Type B pancreatic cell (in vitro differentiated cells): ENCODE measurements at regions not wholly inside any gene's neighbourhood (a gene's known extent, or its start where the extent isn't known, plus 50 kb on each side); places are given as distances from the start of the nearest gene placed in this dataset.

Source experiments
- DNase-seq: peaks from one replicate; pipeline ENCODE4 v3.0.0; 2021; ENCODE audit warnings: mixed read lengths; ENCODE audit not compliant: unreplicated experiment; ENCODE audit errors: extremely low spot score
- H3K27ac Mint-ChIP-seq: 2 replicates; pipeline ENCODE4 v1.8.0; 2021; ENCODE audit warnings: mild to moderate bottlenecking, mixed read lengths
- H3K27me3 Mint-ChIP-seq: 2 replicates; pipeline ENCODE4 v1.8.0; 2021; ENCODE audit warnings: mixed read lengths
- H3K36me3 Mint-ChIP-seq: 2 replicates; pipeline ENCODE4 v1.8.0; 2021; ENCODE audit warnings: mixed read lengths
- H3K4me1 Mint-ChIP-seq: one replicate; pipeline ENCODE4 v1.8.0; 2021; ENCODE audit warnings: mixed read lengths; ENCODE audit not compliant: unreplicated experiment
- H3K4me3 Mint-ChIP-seq: 2 replicates; pipeline ENCODE4 v1.8.0; 2021; ENCODE audit warnings: mild to moderate bottlenecking, mixed read lengths
- H3K9me3 Mint-ChIP-seq: 2 replicates; pipeline ENCODE4 v1.8.0; 2021; ENCODE audit warnings: mixed read lengths
- TF ChIP-seq, protein P1 (sequence below): fragments of 200-600 bp; sonication (generic); conservative IDR thresholded peaks from 2 replicates; pipeline ENCODE4 v1.5.0; 2021; ENCODE audit warnings: antibody characterized with exemption, mild to moderate bottlenecking

DNA sequence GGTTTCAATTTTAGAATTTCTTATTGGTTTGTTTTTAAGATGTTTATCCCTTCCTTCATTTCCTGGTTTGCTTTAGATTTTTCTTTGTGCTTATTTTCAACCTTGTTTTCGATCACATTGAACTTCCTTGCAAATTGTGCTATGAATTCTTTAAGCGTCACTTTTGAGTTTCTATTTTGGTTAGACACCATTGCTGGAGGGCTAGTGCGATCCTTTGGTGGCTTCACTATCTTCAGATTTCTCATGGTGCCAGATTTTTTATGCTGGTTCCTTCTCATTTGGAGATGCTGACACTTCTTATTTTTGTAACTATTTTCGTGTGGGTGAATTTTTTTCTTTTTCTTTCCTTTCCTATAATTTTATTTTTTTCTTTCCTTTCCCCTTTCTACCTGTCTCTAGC, 227.2 kb upstream of the HDX start:
- Mint-ChIP-seq H3K36me3 (no peaks in the 10 kb centered on the region), H3K27ac (peak overlapping the region; percentile 2), H3K9me3 (no peaks in the 10 kb centered on the region), H3K4me3 (peak overlapping the region; percentile 4), H3K4me1 (no peaks in the 10 kb centered on the region), H3K27me3 (no peaks in the 10 kb centered on the region)
- TF ChIP-seq, protein P1, sequence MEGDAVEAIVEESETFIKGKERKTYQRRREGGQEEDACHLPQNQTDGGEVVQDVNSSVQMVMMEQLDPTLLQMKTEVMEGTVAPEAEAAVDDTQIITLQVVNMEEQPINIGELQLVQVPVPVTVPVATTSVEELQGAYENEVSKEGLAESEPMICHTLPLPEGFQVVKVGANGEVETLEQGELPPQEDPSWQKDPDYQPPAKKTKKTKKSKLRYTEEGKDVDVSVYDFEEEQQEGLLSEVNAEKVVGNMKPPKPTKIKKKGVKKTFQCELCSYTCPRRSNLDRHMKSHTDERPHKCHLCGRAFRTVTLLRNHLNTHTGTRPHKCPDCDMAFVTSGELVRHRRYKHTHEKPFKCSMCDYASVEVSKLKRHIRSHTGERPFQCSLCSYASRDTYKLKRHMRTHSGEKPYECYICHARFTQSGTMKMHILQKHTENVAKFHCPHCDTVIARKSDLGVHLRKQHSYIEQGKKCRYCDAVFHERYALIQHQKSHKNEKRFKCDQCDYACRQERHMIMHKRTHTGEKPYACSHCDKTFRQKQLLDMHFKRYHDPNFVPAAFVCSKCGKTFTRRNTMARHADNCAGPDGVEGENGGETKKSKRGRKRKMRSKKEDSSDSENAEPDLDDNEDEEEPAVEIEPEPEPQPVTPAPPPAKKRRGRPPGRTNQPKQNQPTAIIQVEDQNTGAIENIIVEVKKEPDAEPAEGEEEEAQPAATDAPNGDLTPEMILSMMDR, result no peak
- DNase-seq, result no peak

DNA sequence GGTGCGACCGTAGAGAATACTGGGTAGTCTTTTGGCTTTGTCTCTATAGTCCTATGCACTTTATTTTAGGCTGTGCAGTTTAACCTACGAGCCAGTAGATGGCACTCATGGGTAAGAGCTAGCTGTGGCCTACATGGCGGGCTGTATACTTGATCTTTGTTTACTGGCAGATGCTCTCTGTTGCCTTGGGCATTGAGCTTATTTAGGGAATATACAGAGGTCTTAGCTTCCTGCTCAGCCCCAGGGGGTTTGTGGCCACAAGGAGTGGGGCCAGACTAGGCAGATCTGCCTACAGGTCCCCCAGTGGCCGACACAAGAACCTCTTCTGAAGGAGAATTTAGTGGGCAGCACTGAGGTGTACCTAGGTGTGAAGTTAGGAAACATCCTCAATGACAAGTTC, 227.6 kb upstream of the HDX start:
- no peaks in the 10 kb centered on the region for H3K36me3 Mint-ChIP-seq
- peak overlapping the region; percentile 2 for H3K27ac Mint-ChIP-seq
- no peaks in the 10 kb centered on the region for H3K4me1 Mint-ChIP-seq
- H3K9me3 Mint-ChIP-seq, result no peaks in the 10 kb centered on the region
- TF ChIP-seq, protein P1, result peak; percentile 81
- H3K27me3 Mint-ChIP-seq, result no peaks in the 10 kb centered on the region
- H3K4me3 Mint-ChIP-seq, result peak overlapping the region; percentile 4
- DNase-seq, result no peak

DNA sequence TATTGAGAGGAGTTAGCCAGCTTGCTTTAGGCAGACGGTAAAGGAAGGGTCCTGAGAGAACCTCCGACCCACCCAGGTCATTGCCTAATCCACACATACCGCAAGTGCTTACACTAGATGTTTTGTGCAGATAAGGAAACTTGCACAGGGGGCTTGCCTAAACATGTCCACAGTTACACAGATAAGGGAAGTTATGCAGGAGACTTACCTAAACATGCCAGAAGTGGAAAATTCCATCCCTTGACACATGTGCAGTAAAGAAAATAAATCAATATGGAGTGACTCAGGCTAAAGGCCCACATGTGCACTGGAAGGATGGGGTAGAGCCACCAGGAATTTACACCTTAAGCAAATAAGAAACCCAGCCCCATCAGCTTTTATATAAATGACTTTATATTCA, 232.8 kb upstream of the HDX start:
- Mint-ChIP-seq H3K9me3 (no peaks in the 10 kb centered on the region), H3K4me1 (no peaks in the 10 kb centered on the region)
- TF ChIP-seq, protein P1, result no peak

DNA sequence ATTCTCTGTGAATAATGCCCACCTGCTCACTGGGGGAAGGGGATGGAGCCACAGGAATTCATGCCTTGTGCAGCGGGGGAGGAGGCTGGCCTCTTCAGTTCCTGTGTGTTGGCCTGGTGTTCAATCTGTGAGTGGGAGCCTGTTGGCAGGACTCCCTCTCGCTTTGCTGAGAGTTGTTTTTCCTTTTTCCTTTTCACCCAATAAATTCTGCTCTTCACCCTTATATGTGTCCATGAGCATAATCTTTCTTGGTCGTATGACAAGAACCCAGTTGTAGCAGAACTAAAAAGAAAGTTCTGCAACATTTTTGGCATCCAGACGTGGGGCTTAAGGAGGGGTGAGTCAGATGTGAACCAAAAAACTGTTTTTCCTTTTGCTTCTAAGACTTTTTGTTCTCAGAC, 235.2 kb upstream of the HDX start:
- DNase-seq, result no peak
- H3K4me3 Mint-ChIP-seq, result no peak overlapping the region
- no peaks in the 10 kb centered on the region for H3K4me1 Mint-ChIP-seq
- no peak overlapping the region for H3K27ac Mint-ChIP-seq
- TF ChIP-seq, protein P1, result no peak
- no peaks in the 10 kb centered on the region for H3K9me3 Mint-ChIP-seq
- H3K27me3 Mint-ChIP-seq, result peaks cover 2% of the 10 kb centered on the region
- H3K36me3 Mint-ChIP-seq, result no peaks in the 10 kb centered on the region

More for the DNA sequence above, 232.8 kb upstream of the HDX start:
- H3K36me3 Mint-ChIP-seq, result no peaks in the 10 kb centered on the region
- H3K27me3 Mint-ChIP-seq, result peaks cover 2% of the 10 kb centered on the region
- no peak overlapping the region for H3K4me3 Mint-ChIP-seq
- DNase-seq, result no peak
- peak overlapping the region; percentile 80 for H3K27ac Mint-ChIP-seq

GRCh38 chrX:84747516-84747915, 245.3 kb upstream of the HDX start:
- TF ChIP-seq, protein P1, result no peak
- no peaks in the 10 kb centered on the region for H3K36me3 Mint-ChIP-seq
- no peak for DNase-seq
- no peak overlapping the region for H3K27ac Mint-ChIP-seq
- no peaks in the 10 kb centered on the region for H3K9me3 Mint-ChIP-seq
- H3K4me1 Mint-ChIP-seq, result no peaks in the 10 kb centered on the region
- H3K27me3 Mint-ChIP-seq, result no peaks in the 10 kb centered on the region
- no peak overlapping the region for H3K4me3 Mint-ChIP-seq
